ENCODE measurements at regions not wholly inside any gene's neighbourhood (a gene's known extent, or its start where the extent isn't known, plus 50 kb on each side); places are given as distances from the start of the nearest gene placed in this dataset.

DNA sequence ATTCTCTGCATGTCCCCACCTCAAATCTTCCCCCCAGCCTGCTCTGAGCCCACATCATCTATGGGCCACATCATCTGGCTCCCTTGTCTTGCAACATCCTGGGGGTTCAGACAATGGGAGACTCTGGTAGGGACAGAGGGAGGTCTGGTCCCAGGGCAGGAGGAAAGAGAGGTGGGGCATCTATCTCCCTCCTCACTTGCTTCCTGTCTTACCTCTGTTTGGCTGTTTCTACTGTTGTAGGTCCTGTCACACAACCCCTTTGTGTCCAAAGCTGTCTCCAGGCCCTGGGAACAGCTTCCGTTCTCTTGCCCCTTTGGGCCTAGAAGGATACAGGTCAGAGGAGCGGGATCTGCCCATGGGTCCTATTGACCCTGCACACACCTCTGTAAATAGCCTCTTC, 227.2 kb downstream of the NSG2 start:
- TF ChIP-seq PATZ1 (CRISPR knock-in tag; IDR thresholded peaks at IDR 0.05; ENCODE audit: borderline replicate concordance) = no peak
- TF ChIP-seq BACH2 (CRISPR knock-in tag; IDR thresholded peaks at IDR 0.05; ENCODE audit: borderline replicate concordance) = no peak
- TF ChIP-seq POU6F1 (CRISPR knock-in tag; IDR thresholded peaks at IDR 0.05; ENCODE audit: borderline replicate concordance, low read depth) = no peak
- no peak for TF ChIP-seq CSRNP3 (CRISPR knock-in tag; IDR thresholded peaks at IDR 0.05)
- no peak for ATAC-seq

- no peak for ATAC-seq
- TF ChIP-seq ESRRG (CRISPR knock-in tag; IDR thresholded peaks at IDR 0.05) (no peak), CSDC2 (CRISPR knock-in tag; IDR thresholded peaks at IDR 0.05) (no peak), PPARA (CRISPR knock-in tag; IDR thresholded peaks at IDR 0.05; ENCODE audit: borderline replicate concordance) (no peak), ZC3H10 (CRISPR knock-in tag; IDR thresholded peaks at IDR 0.05) (no peak), TOX (CRISPR knock-in tag; IDR thresholded peaks at IDR 0.05; ENCODE audit: borderline replicate concordance) (no peak), ZNF565 (CRISPR knock-in tag; conservative IDR thresholded peaks at IDR 0.05; ENCODE audit: low read depth) (no peak), TCF4 (CRISPR knock-in tag; IDR thresholded peaks at IDR 0.05; ENCODE audit: borderline replicate concordance) (no peak), SNAI2 (CRISPR knock-in tag; IDR thresholded peaks at IDR 0.05) (no peak), ZNF8 (CRISPR knock-in tag; IDR thresholded peaks at IDR 0.05) (no peak), ZNF70 (CRISPR knock-in tag; IDR thresholded peaks at IDR 0.05) (no peak), POU6F1 (CRISPR knock-in tag; IDR thresholded peaks at IDR 0.05; ENCODE audit: borderline replicate concordance, low read depth) (no peak), ISL1 (CRISPR knock-in tag; IDR thresholded peaks at IDR 0.05) (no peak)
- TF ChIP-seq, protein P1, sequence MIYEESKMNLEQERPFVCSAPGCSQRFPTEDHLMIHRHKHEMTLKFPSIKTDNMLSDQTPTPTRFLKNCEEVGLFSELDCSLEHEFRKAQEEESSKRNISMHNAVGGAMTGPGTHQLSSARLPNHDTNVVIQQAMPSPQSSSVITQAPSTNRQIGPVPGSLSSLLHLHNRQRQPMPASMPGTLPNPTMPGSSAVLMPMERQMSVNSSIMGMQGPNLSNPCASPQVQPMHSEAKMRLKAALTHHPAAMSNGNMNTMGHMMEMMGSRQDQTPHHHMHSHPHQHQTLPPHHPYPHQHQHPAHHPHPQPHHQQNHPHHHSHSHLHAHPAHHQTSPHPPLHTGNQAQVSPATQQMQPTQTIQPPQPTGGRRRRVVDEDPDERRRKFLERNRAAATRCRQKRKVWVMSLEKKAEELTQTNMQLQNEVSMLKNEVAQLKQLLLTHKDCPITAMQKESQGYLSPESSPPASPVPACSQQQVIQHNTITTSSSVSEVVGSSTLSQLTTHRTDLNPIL (CRISPR knock-in tag; IDR thresholded peaks at IDR 0.05; ENCODE audit: low read depth) = no peak
- TF ChIP-seq, protein P2, sequence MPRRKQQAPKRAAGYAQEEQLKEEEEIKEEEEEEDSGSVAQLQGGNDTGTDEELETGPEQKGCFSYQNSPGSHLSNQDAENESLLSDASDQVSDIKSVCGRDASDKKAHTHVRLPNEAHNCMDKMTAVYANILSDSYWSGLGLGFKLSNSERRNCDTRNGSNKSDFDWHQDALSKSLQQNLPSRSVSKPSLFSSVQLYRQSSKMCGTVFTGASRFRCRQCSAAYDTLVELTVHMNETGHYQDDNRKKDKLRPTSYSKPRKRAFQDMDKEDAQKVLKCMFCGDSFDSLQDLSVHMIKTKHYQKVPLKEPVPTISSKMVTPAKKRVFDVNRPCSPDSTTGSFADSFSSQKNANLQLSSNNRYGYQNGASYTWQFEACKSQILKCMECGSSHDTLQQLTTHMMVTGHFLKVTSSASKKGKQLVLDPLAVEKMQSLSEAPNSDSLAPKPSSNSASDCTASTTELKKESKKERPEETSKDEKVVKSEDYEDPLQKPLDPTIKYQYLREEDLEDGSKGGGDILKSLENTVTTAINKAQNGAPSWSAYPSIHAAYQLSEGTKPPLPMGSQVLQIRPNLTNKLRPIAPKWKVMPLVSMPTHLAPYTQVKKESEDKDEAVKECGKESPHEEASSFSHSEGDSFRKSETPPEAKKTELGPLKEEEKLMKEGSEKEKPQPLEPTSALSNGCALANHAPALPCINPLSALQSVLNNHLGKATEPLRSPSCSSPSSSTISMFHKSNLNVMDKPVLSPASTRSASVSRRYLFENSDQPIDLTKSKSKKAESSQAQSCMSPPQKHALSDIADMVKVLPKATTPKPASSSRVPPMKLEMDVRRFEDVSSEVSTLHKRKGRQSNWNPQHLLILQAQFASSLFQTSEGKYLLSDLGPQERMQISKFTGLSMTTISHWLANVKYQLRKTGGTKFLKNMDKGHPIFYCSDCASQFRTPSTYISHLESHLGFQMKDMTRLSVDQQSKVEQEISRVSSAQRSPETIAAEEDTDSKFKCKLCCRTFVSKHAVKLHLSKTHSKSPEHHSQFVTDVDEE (CRISPR knock-in tag; IDR thresholded peaks at IDR 0.05) = no peak
These were observed 227.8 kb downstream of the NSG2 start for GRCh38 chr5:174273325-174273724.

GRCh38 chr5:174275959-174276358, 230.5 kb downstream of the NSG2 start:
- ATAC-seq = no peak
- no peak for TF ChIP-seq CSRNP3 (CRISPR knock-in tag; IDR thresholded peaks at IDR 0.05)
- no peak for TF ChIP-seq ZFP30 (CRISPR knock-in tag; IDR thresholded peaks at IDR 0.05)
- TF ChIP-seq CSDC2 (CRISPR knock-in tag; IDR thresholded peaks at IDR 0.05) = no peak
- no peak for TF ChIP-seq POU6F1 (CRISPR knock-in tag; IDR thresholded peaks at IDR 0.05; ENCODE audit: borderline replicate concordance, low read depth)
- no peak for TF ChIP-seq ISL1 (CRISPR knock-in tag; IDR thresholded peaks at IDR 0.05)
- TF ChIP-seq ZC3H10 (CRISPR knock-in tag; IDR thresholded peaks at IDR 0.05) = no peak
- no peak for TF ChIP-seq ZNF70 (CRISPR knock-in tag; IDR thresholded peaks at IDR 0.05)
- TF ChIP-seq ZNF565 (CRISPR knock-in tag; conservative IDR thresholded peaks at IDR 0.05; ENCODE audit: low read depth) = no peak
- TF ChIP-seq ZFP3 (CRISPR knock-in tag; IDR thresholded peaks at IDR 0.05) = no peak

Measured in SK-N-SH treated with all-trans-retinoic acid at 6 μM for 48 hours (cell line).